ENCODE measurements at regions not wholly inside any gene's neighbourhood (a gene's known extent, or its start where the extent isn't known, plus 50 kb on each side); places are given as distances from the start of the nearest gene placed in this dataset.

- TF ChIP-seq CTCF (IDR thresholded peaks at IDR 0.05) (no peak), POLR2AphosphoS5 (IDR thresholded peaks at IDR 0.05) (no peak), POLR2A (IDR thresholded peaks at IDR 0.05) (no peak)
Observed at GRCh38 chr9:21559402-21560280, 77.5 kb upstream of the IFNE start.

Measured in gastroesophageal sphincter (tissue), 3 donors.